ENCODE measurements at regions not wholly inside any gene's neighbourhood (a gene's known extent, or its start where the extent isn't known, plus 50 kb on each side); places are given as distances from the start of the nearest gene placed in this dataset.

DNA sequence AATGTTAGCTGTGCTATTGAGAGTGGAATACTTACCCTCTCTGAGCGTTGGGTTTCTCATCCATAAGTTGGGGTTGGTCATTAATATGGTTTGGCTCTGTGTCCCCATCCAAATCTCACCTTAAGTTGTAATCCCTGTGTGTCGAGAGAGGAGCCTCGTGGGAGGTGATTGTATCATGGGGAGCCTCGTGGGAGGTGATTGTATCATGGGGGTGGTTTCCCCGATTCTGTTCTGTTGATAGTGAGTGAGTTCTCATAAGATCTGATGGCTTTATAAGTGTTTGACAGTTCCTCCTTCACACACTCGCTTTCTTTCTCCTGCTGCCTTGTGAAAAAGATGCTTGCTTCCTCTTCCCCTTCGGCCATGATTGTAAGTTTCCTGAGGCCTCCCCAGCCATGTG, 391.1 kb downstream of the FAM133A start:
- ATAC-seq (ENCODE audit: poor library complexity) = no peak
- Mint-ChIP-seq H3K27me3 (no peaks in the 10 kb centered on the region), H3K4me1 (ENCODE audit: low read depth) (no peaks in the 10 kb centered on the region), H3K9me3 (peaks cover 3% of the 10 kb centered on the region), H3K36me3 (ENCODE audit: low read depth) (no peaks in the 10 kb centered on the region), H3K4me3 (no peak overlapping the region), H3K27ac (no peak overlapping the region)
- ChIA-PET CTCF (no interaction called here), POLR2A (no interaction called here)
- TF ChIP-seq CTCF (IDR thresholded peaks at IDR 0.05) = no peak
- intact Hi-C loops (cut with DNase I, micrococcal nuclease) = no loop called here
- DNase-seq = no peak
- Histone ChIP-seq H3K4me1 (ENCODE audit: insufficient read depth, low read length) (no peaks in the 10 kb centered on the region), H3K36me3 (ENCODE audit: insufficient read depth, low read length) (no peaks in the 10 kb centered on the region), H3K9me3 (ENCODE audit: control insufficient read depth in 1 of 2, insufficient read depth in 1 of 2, low read length in 2 of 2) (no peaks in the 10 kb centered on the region), H3K27me3 (ENCODE audit: control insufficient read depth in 1 of 2, insufficient read depth in 2 of 2, low read length in 2 of 2) (no peaks in the 10 kb centered on the region), H3K4me3 (ENCODE audit: low read length) (no peak overlapping the region), H3K27ac (ENCODE audit: low read depth in 1 of 2, low read length in 2 of 2) (no peak overlapping the region)

GRCh38 chrX:94089149-94089548, 415.1 kb downstream of the FAM133A start:
- Histone ChIP-seq H3K27ac (ENCODE audit: low read depth in 1 of 2, low read length in 2 of 2) (no peak overlapping the region), H3K27me3 (ENCODE audit: control insufficient read depth in 1 of 2, insufficient read depth in 2 of 2, low read length in 2 of 2) (no peaks in the 10 kb centered on the region), H3K9me3 (ENCODE audit: control insufficient read depth in 1 of 2, insufficient read depth in 1 of 2, low read length in 2 of 2) (no peaks in the 10 kb centered on the region), H3K4me3 (ENCODE audit: low read length) (no peak overlapping the region), H3K36me3 (ENCODE audit: insufficient read depth, low read length) (no peaks in the 10 kb centered on the region), H3K4me1 (ENCODE audit: insufficient read depth, low read length) (no peaks in the 10 kb centered on the region)
- intact Hi-C loops (cut with DNase I, micrococcal nuclease) = no loop called here
- H3K27ac Mint-ChIP-seq = no peak overlapping the region
- H3K27me3 Mint-ChIP-seq = no peaks in the 10 kb centered on the region
- no peaks in the 10 kb centered on the region for H3K36me3 Mint-ChIP-seq (ENCODE audit: low read depth)
- POLR2A ChIA-PET = no interaction called here
- CTCF ChIA-PET = no interaction called here
- no peak for TF ChIP-seq CTCF (IDR thresholded peaks at IDR 0.05)
- H3K4me1 Mint-ChIP-seq (ENCODE audit: low read depth) = no peaks in the 10 kb centered on the region
- H3K9me3 Mint-ChIP-seq = no peaks in the 10 kb centered on the region
- ATAC-seq (ENCODE audit: poor library complexity) (no peak), DNase-seq (no peak)
- no peak overlapping the region for H3K4me3 Mint-ChIP-seq

DNA sequence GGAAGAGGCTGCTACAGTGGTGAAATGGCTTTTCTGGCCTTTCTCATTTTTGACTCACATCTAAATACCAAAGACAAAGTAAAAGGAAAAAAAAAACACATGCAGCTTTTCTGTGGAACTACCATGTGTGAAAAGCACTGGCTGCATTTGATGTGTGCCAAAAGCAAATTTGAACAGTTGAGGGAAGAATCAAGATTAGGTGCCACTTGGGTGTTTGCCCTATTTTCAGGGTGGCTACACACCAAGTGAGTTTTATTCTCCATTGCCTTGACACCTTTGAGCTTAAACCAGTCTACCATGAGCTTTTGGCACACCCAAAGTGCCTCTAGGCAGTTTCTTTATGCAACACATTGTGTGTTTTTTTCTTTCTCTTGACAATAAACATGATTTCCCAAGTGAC, 423.9 kb downstream of the FAM133A start:
- DNase-seq (no peak), ATAC-seq (ENCODE audit: poor library complexity) (no peak)
- ChIA-PET POLR2A (no interaction called here), CTCF (no interaction called here)
- H3K4me1 Mint-ChIP-seq (ENCODE audit: low read depth) = no peaks in the 10 kb centered on the region
- no peak for TF ChIP-seq CTCF (IDR thresholded peaks at IDR 0.05)
- Histone ChIP-seq H3K36me3 (ENCODE audit: insufficient read depth, low read length) (no peaks in the 10 kb centered on the region), H3K27ac (ENCODE audit: low read depth in 1 of 2, low read length in 2 of 2) (no peak overlapping the region), H3K9me3 (ENCODE audit: control insufficient read depth in 1 of 2, insufficient read depth in 1 of 2, low read length in 2 of 2) (no peaks in the 10 kb centered on the region), H3K27me3 (ENCODE audit: control insufficient read depth in 1 of 2, insufficient read depth in 2 of 2, low read length in 2 of 2) (no peaks in the 10 kb centered on the region), H3K4me3 (ENCODE audit: low read length) (no peak overlapping the region), H3K4me1 (ENCODE audit: insufficient read depth, low read length) (no peaks in the 10 kb centered on the region)
- intact Hi-C loops (cut with DNase I, micrococcal nuclease) = no loop called here
- H3K4me3 Mint-ChIP-seq = no peak overlapping the region
- no peak overlapping the region for H3K27ac Mint-ChIP-seq
- no peaks in the 10 kb centered on the region for H3K9me3 Mint-ChIP-seq
- no peaks in the 10 kb centered on the region for H3K36me3 Mint-ChIP-seq (ENCODE audit: low read depth)
- H3K27me3 Mint-ChIP-seq = no peaks in the 10 kb centered on the region
